ENCODE measurements at regions not wholly inside any gene's neighbourhood (a gene's known extent, or its start where the extent isn't known, plus 50 kb on each side); places are given as distances from the start of the nearest gene placed in this dataset.

DNA sequence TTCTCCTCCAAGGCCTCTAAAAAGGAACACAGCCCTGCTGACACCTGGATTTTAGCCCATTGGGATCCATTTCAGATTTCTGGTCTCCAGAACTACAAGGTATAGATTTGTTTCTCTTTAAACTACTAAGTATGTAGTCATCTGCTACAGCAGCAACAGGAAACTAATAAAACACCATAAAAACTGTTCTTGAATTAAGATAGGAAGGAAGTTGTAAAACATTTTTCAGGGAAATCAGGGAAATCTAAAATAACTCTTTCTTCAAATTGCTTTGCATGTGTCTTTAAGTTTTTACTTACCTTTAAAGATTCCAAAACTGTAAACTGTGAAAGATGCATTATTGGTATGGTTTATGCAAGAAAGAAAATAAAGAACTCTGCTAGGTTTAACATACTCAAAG is 407.0 kb upstream of the TOM1L1 start:
- no peak for TF ChIP-seq YY1 (IDR thresholded peaks at IDR 0.05; ENCODE audit: insufficient read depth, insufficient read length)
- no peak for TF ChIP-seq ZNF274 (IDR thresholded peaks at IDR 0.05; ENCODE audit: low read depth, low read length)
- TF ChIP-seq SUZ12 (IDR thresholded peaks at IDR 0.05; ENCODE audit: extremely low read depth, insufficient read depth, insufficient read length): no peak
